ENCODE measurements at regions not wholly inside any gene's neighbourhood (a gene's known extent, or its start where the extent isn't known, plus 50 kb on each side); places are given as distances from the start of the nearest gene placed in this dataset.

- Histone ChIP-seq H3K36me3 (replicated peaks in 1 of 2; ENCODE audit: control insufficient read depth in 1 of 2, insufficient read depth in 2 of 2, low read length in 2 of 2) (no peaks in the 10 kb centered on the region), H4K20me1 (ENCODE audit: insufficient read depth, low read length) (no peaks in the 10 kb centered on the region), H3K27ac (ENCODE audit: extremely low read length, insufficient read depth, low read length) (no peak overlapping the region), H3K4me2 (ENCODE audit: low read depth, low read length) (no peak overlapping the region), H3K79me2 (ENCODE audit: insufficient read depth, low read length) (no peaks in the 10 kb centered on the region), H3K9ac (ENCODE audit: insufficient read depth, low read depth, low read length) (no peak overlapping the region), H3K4me1 (ENCODE audit: insufficient read depth, low read length) (no peaks in the 10 kb centered on the region), H3K9me3 (ENCODE audit: low read length) (no peaks in the 10 kb centered on the region), H3K27me3 (ENCODE audit: control insufficient read depth in 1 of 2, insufficient read depth in 2 of 2, low read length in 2 of 2) (peaks cover 0 to 5% of the 10 kb centered on the region in 2 experiments; a peak in 1 of 5 replicates), H2AFZ (ENCODE audit: low read length) (no peak overlapping the region), H3K4me3 (replicated peaks in 1 of 3; ENCODE audit: insufficient read depth in 1 of 3, low read depth in 2 of 3, low read length in 3 of 3) (no peak overlapping the region)
- in situ Hi-C loops (cut with HindIII; ENCODE audit: extremely low pct_ligation_motif_present, low pct_unique_long_range_greater_than_20kb) (loop anchor here (10.0 kb wide), 1 partner anchor 1219 kb away; no protein-coding TSS in a partner anchor), intact Hi-C loops (cut with micrococcal nuclease; ENCODE audit: unreplicated experiment) (no loop called here)
- TF ChIP-seq RAD21 (CRISPR knock-in tag; IDR thresholded peaks at IDR 0.05) (0 out of 2 replicates have a peak, but pooled peaks have one; percentile 39), STAG1 (CRISPR knock-in tag; IDR thresholded peaks at IDR 0.05) (peak; percentile 78)
- TF ChIP-seq, protein P1, sequence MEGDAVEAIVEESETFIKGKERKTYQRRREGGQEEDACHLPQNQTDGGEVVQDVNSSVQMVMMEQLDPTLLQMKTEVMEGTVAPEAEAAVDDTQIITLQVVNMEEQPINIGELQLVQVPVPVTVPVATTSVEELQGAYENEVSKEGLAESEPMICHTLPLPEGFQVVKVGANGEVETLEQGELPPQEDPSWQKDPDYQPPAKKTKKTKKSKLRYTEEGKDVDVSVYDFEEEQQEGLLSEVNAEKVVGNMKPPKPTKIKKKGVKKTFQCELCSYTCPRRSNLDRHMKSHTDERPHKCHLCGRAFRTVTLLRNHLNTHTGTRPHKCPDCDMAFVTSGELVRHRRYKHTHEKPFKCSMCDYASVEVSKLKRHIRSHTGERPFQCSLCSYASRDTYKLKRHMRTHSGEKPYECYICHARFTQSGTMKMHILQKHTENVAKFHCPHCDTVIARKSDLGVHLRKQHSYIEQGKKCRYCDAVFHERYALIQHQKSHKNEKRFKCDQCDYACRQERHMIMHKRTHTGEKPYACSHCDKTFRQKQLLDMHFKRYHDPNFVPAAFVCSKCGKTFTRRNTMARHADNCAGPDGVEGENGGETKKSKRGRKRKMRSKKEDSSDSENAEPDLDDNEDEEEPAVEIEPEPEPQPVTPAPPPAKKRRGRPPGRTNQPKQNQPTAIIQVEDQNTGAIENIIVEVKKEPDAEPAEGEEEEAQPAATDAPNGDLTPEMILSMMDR (CRISPR knock-in tag; IDR thresholded peaks at IDR 0.05) = peak; percentile 71
- TF ChIP-seq, protein P2, sequence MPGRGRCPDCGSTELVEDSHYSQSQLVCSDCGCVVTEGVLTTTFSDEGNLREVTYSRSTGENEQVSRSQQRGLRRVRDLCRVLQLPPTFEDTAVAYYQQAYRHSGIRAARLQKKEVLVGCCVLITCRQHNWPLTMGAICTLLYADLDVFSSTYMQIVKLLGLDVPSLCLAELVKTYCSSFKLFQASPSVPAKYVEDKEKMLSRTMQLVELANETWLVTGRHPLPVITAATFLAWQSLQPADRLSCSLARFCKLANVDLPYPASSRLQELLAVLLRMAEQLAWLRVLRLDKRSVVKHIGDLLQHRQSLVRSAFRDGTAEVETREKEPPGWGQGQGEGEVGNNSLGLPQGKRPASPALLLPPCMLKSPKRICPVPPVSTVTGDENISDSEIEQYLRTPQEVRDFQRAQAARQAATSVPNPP (CRISPR knock-in tag; IDR thresholded peaks at IDR 0.05) = no peak
- FAIRE-seq = peak; percentile 78
- no TSS peak for BruUV-seq (replicated peaks)
- peak; percentile 88 for ATAC-seq
- peak; percentile 11 for DNase-seq (ENCODE audit: low spot score)
- CTCF ChIA-PET (ENCODE audit: low intra/inter-chr PET ratio, low total read pairs) = no interaction called here
- under 1% methylated on average over 9 of the region's 9 CpGs for WGBS (ENCODE audit: low lambda C conversion rate)
- POLR2A ChIA-PET = no interaction called here
Measured at GRCh38 chr18:77765468-77765867, 515.8 kb downstream of the GALR1 start.

DNA sequence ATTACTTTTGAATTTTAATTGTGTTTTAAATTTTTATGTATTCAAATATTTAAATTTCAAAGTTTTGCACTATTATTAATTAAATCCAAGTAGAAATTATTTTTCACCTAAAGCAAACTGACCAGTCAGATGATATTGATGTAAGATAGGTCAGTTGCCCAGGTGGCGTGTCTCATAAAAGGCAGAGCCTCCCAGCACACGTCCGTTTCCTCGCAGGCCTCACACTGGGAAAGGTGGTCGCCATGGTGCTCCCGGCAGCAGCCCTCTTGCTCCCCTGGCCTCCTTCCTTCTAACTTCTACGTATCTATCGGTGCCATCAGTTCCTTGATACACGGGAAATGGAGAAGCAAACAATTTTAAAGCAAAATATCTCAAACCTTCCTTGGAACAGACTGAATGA is 516.8 kb downstream of the GALR1 start:
- TF ChIP-seq ZFP41 (CRISPR knock-in tag; IDR thresholded peaks at IDR 0.05; ENCODE audit: borderline replicate concordance) (no peak), MTA1 (CRISPR knock-in tag; IDR thresholded peaks at IDR 0.05; ENCODE audit: borderline replicate concordance) (no peak), SIX1 (CRISPR knock-in tag; IDR thresholded peaks at IDR 0.05; ENCODE audit: borderline replicate concordance) (no peak), CHD4 (IDR thresholded peaks at IDR 0.05; ENCODE audit: borderline replicate concordance, low read length) (no peak), ZNF576 (CRISPR knock-in tag; IDR thresholded peaks at IDR 0.05) (no peak), TMF1 (CRISPR knock-in tag; IDR thresholded peaks at IDR 0.05; ENCODE audit: low read depth) (no peak), MAFG (CRISPR knock-in tag; IDR thresholded peaks at IDR 0.05) (no peak), ZSCAN20 (CRISPR knock-in tag; IDR thresholded peaks at IDR 0.05; ENCODE audit: borderline replicate concordance) (no peak)
- H4K20me1 ChIP-seq (ENCODE audit: insufficient read depth, low read length) = no peaks in the 10 kb centered on the region
- no peak overlapping the region for H3K9ac ChIP-seq (ENCODE audit: insufficient read depth, low read depth, low read length)
- ChIA-PET POLR2A (no interaction called here), CTCF (ENCODE audit: low intra/inter-chr PET ratio, low total read pairs) (no interaction called here)
- H3K4me1 ChIP-seq (ENCODE audit: insufficient read depth, low read length) = no peaks in the 10 kb centered on the region
- ATAC-seq = no peak
- in situ Hi-C loops (cut with HindIII; ENCODE audit: extremely low pct_ligation_motif_present, low pct_unique_long_range_greater_than_20kb) = loop anchor here (10.0 kb wide), 1 partner anchor 1218 kb away; no protein-coding TSS in a partner anchor
- H3K9me3 ChIP-seq (ENCODE audit: low read length) = no peaks in the 10 kb centered on the region
- 26% methylated on average over 9 of the region's 9 CpGs for WGBS (ENCODE audit: low lambda C conversion rate)
- BruUV-seq (replicated peaks) = no TSS peak
- no peak overlapping the region for H3K27ac ChIP-seq (ENCODE audit: extremely low read length, insufficient read depth, low read length)
- H3K27me3 ChIP-seq (ENCODE audit: control insufficient read depth in 1 of 2, insufficient read depth in 2 of 2, low read length in 2 of 2) = peaks cover 0 to 5% of the 10 kb centered on the region in 2 experiments; a peak in 1 of 5 replicates
- no peak for FAIRE-seq
- no peak overlapping the region for H3K4me3 ChIP-seq (replicated peaks in 1 of 3; ENCODE audit: insufficient read depth in 1 of 3, low read depth in 2 of 3, low read length in 3 of 3)
- H3K36me3 ChIP-seq (replicated peaks in 1 of 2; ENCODE audit: control insufficient read depth in 1 of 2, insufficient read depth in 2 of 2, low read length in 2 of 2) = no peaks in the 10 kb centered on the region
- H3K79me2 ChIP-seq (ENCODE audit: insufficient read depth, low read length) = no peaks in the 10 kb centered on the region
- no peak overlapping the region for H3K4me2 ChIP-seq (ENCODE audit: low read depth, low read length)
- no peak overlapping the region for H2AFZ ChIP-seq (ENCODE audit: low read length)
- intact Hi-C loops (cut with micrococcal nuclease; ENCODE audit: unreplicated experiment) = no loop called here
- no peak for DNase-seq (ENCODE audit: low spot score)

Data from HepG2 (cell line).